Left lung (tissue), 4 donors: ENCODE measurements at regions not wholly inside any gene's neighbourhood (a gene's known extent, or its start where the extent isn't known, plus 50 kb on each side); places are given as distances from the start of the nearest gene placed in this dataset.

Source experiments
- ATAC-seq: fragments of 200-7000 bp; cut with Tn5 transposase; one replicate; pipeline ENCODE4 v1.9.1; 2020; ENCODE audit warnings: moderate library complexity
- DNase-seq, 4 donors: peaks; one replicate each; pipeline ENCODE4 v3.0.0-alpha.2; 2013 to 2020
- H3K27ac ChIP-seq, 2 donors: fragments of 200-600 bp; sonication (generic) in 1 of 2; one replicate each; pipeline versions ENCODE4 v1.5.0 to v1.8.0; 2020 to 2021
- H3K27me3 ChIP-seq, 2 donors: fragments of 200-600 bp; sonication (generic) in 1 of 2; one replicate each; pipeline versions ENCODE4 v1.5.0 to v1.8.0; 2020 to 2021
- H3K36me3 ChIP-seq, 2 donors: fragments of 200-600 bp; sonication (generic) in 1 of 2; one replicate each; pipeline versions ENCODE4 v1.5.0 to v1.8.0; 2020 to 2021
- H3K4me1 ChIP-seq, 2 donors: fragments of 200-600 bp; one replicate each; pipeline ENCODE4 v1.8.0; 2021
- H3K4me3 ChIP-seq, 2 donors: fragments of 200-600 bp; sonication (generic) in 1 of 2; one replicate each; pipeline versions ENCODE4 v1.5.0 to v1.8.0; 2020 to 2021; ENCODE audit warnings: mild to moderate bottlenecking in 1 of 2
- H3K9me3 ChIP-seq, 2 donors: fragments of 200-600 bp; sonication (generic) in 1 of 2; one replicate each; pipeline versions ENCODE4 v1.5.0 to v1.8.0; 2020 to 2021
- intact Hi-C, 2 donors: fragments of 100-400 bp; cut with DNase I; formaldehyde crosslinking; loops; one replicate each; pipeline versions ENCODE4 v1.11.2 to v1.14.2; 2022
- TF ChIP-seq, protein P1 (sequence below), 2 donors: fragments of 200-600 bp; sonication (generic) in 1 of 2; IDR thresholded peaks; one replicate each; pipeline versions ENCODE4 v1.5.0 to v1.8.0; 2021; ENCODE audit warnings: antibody characterized with exemption in 2 of 2
- donor health status: DM: no; HTN: yes; CAD: no.
- donor health status: DM: no; HTN: no; CAD: no.

DNA sequence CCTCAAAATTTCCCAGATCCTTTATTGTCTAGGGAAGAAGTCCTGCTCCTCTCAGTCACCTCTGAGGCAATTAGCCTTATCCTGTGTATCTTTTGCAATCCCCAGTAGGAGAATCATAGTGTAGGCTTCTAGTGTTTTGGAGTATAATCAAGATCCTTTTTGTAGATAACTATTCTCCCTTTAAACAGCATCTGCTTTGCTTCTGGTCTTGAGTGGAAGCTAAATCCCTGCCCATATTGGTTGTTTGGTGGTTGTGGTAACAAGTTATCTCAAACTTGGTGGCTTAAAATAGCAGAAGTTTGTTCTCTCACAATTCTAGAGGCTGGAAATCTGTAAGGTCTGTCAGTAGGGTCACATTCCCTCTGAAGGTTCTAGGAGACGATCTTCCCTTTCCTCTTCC, 217.5 kb upstream of the RASGRP1 start:
- DNase-seq (no peak), ATAC-seq (no peak)
- TF ChIP-seq, protein P1, sequence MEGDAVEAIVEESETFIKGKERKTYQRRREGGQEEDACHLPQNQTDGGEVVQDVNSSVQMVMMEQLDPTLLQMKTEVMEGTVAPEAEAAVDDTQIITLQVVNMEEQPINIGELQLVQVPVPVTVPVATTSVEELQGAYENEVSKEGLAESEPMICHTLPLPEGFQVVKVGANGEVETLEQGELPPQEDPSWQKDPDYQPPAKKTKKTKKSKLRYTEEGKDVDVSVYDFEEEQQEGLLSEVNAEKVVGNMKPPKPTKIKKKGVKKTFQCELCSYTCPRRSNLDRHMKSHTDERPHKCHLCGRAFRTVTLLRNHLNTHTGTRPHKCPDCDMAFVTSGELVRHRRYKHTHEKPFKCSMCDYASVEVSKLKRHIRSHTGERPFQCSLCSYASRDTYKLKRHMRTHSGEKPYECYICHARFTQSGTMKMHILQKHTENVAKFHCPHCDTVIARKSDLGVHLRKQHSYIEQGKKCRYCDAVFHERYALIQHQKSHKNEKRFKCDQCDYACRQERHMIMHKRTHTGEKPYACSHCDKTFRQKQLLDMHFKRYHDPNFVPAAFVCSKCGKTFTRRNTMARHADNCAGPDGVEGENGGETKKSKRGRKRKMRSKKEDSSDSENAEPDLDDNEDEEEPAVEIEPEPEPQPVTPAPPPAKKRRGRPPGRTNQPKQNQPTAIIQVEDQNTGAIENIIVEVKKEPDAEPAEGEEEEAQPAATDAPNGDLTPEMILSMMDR (IDR thresholded peaks at IDR 0.05): no peak
- intact Hi-C loops: no loop called here
- Histone ChIP-seq H3K27ac (no peak overlapping the region), H3K27me3 (peaks cover 0 to 4% of the 10 kb centered on the region in 2 donors), H3K9me3 (no peaks in the 10 kb centered on the region), H3K4me3 (no peak overlapping the region), H3K4me1 (no peaks in the 10 kb centered on the region), H3K36me3 (no peaks in the 10 kb centered on the region)

DNA sequence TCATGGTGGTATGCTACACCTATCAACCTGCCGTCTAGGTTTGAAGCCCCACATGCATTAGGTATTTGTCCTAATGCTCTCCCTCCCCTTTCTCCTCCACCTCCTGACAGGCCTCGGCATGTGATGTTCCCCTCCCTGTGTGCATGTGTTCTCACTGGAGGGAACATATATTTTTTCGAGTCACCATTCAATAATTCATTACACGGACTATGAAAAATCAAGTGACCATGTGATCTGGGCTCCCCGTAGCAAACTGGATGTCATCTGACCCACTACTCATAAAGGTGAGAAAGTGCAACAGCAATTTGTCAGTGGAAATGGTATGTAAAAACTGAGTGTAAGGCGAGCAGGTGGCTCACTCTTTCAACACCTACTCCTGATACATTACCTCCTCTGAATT, 224.3 kb upstream of the RASGRP1 start:
- ATAC-seq: no peak
- Histone ChIP-seq H3K9me3 (no peaks in the 10 kb centered on the region), H3K4me3 (no peak overlapping the region), H3K27ac (no peak overlapping the region), H3K36me3 (no peaks in the 10 kb centered on the region), H3K27me3 (no peaks in the 10 kb centered on the region), H3K4me1 (no peaks in the 10 kb centered on the region)
- TF ChIP-seq, protein P1 (IDR thresholded peaks at IDR 0.05): no peak
- DNase-seq: no peak
- intact Hi-C loops: no loop called here

DNA sequence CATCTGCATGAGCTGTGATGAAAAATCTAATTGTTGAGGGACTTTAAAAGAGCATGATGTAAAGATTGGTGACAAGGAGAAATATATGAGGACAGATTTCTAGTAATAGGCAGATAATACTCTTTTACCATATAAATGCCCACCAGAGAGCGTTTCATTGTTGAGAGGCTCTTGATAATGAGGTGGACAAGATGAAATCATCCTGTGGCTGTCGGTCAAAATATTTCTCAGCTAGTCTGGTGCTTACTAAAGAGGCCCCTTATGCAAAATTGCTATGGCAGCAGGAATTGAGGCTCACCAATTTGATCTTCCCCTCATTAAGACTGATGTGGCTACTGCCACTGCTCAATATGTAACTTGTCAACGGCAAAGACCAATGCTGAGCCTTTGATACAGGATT, 225.0 kb upstream of the RASGRP1 start:
- no peak for ATAC-seq
- peak in 2 of 4 donors; percentile 18 to 39 for DNase-seq
- Histone ChIP-seq H3K36me3 (no peaks in the 10 kb centered on the region), H3K9me3 (no peaks in the 10 kb centered on the region), H3K27ac (no peak overlapping the region), H3K27me3 (no peaks in the 10 kb centered on the region), H3K4me1 (no peaks in the 10 kb centered on the region), H3K4me3 (no peak overlapping the region)
- TF ChIP-seq, protein P1 (IDR thresholded peaks at IDR 0.05): no peak
- intact Hi-C loops: no loop called here

DNA sequence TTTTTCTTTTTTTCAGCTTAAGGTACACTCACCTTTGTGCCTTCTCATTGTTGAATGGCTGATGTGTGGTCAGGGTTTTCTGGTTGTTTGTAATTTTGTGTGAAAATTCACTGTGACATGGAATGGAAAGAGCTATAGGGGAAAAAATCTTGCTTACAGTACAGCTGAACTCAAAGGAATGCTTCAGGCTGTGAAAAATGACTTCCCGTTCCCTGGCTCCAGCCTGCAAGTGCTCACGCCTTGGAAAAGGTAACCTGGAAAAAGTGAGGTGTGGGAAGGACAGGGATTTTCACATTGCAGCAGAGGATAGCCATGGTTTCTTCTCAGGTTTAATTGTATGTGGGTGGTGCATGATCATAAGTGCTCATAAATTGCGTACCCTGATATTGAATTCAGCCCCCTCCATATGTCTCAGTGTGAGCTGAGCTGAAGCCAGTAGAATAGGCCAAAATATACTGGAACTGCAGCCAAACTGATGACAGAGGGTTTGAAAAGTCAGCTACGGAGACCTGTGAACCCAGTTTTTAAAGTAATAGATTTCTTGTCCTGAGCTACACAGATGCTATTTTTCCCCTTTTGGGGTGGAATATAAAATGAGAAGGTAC, 228.7 kb upstream of the RASGRP1 start:
- TF ChIP-seq, protein P1 (IDR thresholded peaks at IDR 0.05): no peak
- no peaks in the 10 kb centered on the region for H3K4me1 ChIP-seq
- H3K27ac ChIP-seq: no peak overlapping the region
- H3K27me3 ChIP-seq: no peaks in the 10 kb centered on the region
- no peaks in the 10 kb centered on the region for H3K36me3 ChIP-seq
- intact Hi-C loops: no loop called here
- ATAC-seq: no peak
- no peak overlapping the region for H3K4me3 ChIP-seq
- no peaks in the 10 kb centered on the region for H3K9me3 ChIP-seq
- DNase-seq: peak in 1 of 4 donors; percentile 19

DNA sequence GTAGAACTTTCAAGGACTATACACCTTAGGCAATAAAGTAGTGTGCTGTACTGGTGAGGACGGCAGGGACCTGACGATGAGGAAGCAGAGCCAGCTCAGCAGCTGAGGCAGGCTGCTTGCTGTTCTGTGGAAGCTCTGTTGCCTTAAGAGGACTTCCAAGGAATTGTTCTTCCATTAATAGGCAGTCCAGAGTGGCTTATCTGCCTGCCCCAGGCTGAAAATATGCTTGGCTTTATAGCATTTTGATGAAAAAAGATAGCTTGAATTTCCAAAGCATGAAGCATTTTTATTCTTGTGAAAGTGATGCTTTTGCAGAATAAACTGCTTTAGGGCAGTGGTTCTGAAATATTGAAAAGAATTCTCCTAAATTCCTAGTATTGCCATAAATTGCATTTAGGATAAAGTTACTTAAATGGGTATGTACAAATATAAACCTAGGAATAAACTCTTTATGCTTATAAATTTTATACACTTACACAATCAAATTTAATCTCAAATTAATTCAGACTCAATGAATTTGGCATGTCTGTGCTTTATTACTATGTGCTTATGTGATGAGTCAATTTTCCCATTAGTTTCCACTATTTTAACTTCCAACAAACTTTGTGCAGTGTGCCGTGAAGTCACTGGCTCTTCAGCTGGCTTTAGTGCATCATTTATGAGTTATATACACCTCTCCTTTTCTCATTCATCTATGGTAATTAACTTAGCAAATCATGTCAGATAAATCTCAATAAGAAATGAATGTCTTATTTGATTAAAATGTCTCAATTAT, 231.0 kb upstream of the RASGRP1 start:
- ATAC-seq (no peak), DNase-seq (no peak)
- no peak overlapping the region for H3K4me3 ChIP-seq
- no peaks in the 10 kb centered on the region for H3K27me3 ChIP-seq
- H3K9me3 ChIP-seq: no peaks in the 10 kb centered on the region
- H3K4me1 ChIP-seq: no peaks in the 10 kb centered on the region
- H3K36me3 ChIP-seq: no peaks in the 10 kb centered on the region
- no peak overlapping the region for H3K27ac ChIP-seq
- TF ChIP-seq, protein P1 (IDR thresholded peaks at IDR 0.05): no peak
- intact Hi-C loops: no loop called here
